Islet precursor cell (in vitro differentiated cells): ENCODE measurements at regions not wholly inside any gene's neighbourhood (a gene's known extent, or its start where the extent isn't known, plus 50 kb on each side); places are given as distances from the start of the nearest gene placed in this dataset.
"Not testable (repeated sequence)": the region's sequence is repeated elsewhere in the genome, so short reads cannot be mapped to it uniquely, and the experiment has no call there.

ENCODE experiments used
- DNase-seq: peaks from one replicate; pipeline ENCODE4 v3.0.0-alpha.2; 2018

DNA sequence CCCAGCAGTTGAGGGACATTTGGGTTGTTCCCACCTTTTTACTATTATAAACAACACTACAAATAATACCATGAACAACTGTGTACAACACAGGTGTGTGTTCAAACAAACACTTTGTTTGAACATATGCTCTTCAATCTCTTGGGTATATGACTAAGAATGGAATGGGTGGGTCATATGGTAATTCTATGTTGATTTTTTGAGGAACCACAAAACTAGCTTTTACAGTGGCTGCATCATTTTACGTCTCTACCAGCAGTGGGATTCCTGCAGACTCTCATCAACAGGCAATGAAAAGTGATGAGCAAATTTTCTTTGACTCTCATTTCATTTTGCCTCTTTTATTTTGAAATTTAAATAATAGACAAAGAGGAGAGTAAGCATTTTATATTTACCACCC, 116.9 kb upstream of the KLF14 start:
- DNase-seq, result no peak

DNA sequence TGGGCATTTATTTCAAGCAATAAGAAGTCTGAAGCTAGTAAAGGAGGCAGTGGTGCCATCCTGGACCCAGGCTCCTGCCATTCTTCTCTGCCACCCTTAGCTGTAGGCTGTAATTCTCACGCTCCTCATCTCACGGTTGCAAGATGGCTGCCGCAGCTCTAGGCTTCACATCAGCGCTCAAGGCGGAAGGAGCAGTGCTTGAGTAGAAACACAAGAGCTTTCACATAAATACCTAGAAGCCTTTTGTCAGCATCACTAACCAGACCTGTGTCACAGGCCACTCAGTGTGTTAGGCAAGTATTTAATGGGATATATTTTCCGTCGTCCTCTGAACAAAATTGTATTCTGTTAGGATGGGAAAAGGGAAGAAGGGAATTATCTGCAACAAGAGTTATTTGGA, 118.9 kb upstream of the KLF14 start:
- no peak for DNase-seq

DNA sequence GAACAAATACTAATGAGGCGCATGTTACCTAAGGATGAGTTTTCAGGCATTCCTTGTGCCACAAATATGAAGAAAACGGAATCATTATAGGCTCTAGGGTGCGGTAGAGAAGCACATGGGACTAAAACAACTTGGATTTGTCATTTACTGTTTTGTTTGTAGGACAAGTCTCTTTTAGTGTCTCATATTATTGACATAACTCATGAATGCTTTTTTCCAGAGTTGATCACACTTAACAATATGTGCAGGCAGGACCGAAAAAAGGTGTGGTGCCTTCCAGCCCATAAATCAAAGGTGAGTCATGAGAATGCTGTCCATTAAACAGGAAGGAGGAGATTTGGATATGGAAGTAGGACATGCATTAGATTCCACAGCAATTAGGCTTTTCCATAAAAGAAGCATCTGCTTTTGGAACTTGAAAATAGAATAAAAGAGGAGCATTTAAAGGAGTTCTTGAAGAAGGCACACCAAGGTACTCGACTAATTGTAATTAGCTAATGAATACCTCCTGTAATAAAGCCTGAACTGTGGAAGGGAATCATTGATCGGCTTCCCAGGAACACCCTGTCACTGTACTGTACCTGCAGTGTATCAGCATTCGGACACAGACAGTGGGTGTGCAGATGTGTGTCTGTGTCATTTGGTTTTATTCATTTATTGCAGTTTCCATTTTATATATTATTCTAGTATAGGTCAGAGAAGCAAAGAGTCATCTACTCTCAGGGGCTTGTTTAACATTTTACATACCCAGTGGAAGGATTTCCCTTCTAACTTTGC, 119.7 kb upstream of the KLF14 start:
- no peak for DNase-seq

- no peak for DNase-seq
Observed at GRCh38 chr7:130854481-130854880, 120.5 kb upstream of the KLF14 start.

DNA sequence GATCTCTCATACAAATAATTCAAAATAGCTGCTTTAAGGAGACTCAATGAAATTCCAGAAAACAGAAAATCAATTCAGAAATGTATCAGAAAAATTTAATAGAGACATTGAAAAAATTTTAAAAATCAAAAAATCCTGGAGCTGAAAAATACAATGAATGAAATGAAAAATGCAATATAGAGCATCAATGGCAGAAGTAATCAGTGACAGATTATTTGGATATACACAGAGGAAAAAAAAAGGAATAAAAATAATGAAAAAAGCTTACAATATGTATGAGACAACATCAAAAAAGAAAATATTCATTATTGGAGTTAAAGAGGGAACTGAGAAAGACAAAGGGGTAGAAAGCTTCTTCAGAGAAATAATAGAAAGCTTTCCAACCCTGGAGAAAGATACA, 122.9 kb upstream of the KLF14 start:
- DNase-seq, result no peak

DNA sequence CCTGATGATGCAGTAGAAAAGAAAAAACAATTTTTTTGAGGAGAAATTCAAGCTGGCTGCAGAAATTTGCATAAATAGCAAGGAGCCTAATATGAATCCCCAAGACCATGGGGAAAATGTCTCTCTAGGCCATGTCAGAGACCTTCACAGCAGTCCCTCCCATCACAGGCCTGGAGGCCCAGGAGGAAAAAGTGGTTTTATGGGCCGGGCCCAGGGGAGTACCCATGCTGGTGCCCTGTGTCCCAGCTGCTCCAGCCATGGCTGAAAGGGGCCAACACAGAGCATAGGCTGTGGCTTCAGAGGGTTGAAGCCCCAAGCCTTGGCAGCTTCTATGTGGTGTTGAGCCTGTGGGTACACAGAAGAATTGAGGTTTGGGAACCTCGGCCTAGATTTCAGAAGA, 126.8 kb upstream of the KLF14 start:
- not testable (repeated sequence) for DNase-seq

DNA sequence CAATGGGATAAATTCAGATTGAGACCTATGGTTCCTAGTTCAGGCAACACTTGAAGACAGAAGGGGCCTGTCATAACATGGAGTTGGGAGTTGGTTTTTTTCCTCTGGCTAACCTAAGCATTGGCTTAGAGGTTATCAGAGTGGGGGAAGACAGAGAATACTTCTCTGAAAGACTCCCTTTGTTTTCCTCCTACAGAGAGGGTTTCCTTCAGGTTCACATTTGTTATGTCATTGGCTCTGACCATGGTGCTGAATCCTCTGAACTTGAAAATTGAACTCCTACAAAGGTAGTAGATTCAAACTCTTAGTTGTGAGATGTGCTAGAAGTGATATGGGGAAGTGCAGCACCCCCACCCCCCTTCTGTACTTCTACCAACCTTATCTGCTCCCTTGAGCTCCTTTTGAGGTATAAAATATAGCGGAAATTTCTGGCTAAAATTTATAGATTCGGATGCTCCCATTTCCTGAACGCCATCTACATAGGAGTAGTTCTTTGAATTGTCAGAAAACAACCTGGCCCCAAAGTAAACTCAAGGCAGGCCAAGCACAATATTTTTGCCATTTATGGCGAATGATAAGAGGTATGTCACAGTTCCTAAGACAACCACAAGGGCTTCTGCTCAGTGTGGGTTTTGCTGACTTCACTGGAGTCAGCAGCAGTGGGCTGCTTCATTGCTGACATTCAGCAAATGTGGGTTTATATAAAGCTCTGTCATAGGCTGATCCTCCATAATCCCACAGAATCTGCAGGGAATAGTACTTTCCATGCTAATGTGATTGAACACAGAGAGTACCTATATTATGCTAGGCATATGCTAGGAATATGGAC, 131.6 kb upstream of the KLF14 start:
- no peak for DNase-seq

DNA sequence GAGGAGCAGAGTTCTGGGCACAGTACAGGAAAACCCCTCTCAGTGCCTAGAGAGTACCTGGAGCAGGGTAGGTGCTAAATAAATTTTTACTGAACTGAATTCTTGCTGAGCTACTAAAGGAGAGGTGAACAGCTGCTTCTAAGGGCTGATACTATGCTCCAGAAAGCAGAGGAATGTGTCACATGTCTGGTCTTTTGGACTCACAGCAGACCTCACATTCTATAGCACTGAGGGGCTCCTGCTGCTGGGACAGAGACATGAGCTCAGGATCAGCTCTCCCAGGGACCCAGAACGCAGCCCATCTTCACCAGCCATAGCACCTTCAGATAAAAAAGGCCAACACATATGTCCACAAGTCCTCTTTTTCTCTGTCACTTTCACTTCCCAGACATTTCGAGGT, 133.0 kb upstream of the KLF14 start:
- DNase-seq, result no peak

DNA sequence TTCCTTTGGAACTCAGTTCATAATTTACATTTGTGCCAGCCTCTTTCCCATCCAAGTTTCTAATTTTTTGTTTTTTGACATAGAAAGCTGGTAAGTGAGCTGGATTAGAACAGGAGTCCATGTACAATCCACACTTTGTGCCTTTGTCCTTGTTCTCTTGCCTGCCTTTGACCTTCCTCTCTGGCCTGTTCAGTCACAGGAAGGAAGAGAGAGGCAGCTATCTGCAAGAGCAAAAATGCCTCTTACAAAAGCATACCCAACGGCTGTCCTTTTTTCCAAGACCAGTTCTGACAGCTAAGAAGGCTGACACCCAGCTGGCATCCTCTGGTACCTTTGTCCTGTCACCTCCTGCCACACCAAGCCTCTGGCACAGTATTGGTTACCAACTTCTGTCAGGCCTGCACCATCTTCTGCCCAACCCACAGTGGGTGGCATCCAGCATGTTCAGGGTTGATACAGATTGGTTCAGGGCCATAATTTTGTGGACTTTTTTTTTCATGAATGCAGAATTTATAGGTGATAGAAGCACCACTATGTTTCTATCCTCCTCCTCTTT, 133.7 kb upstream of the KLF14 start:
- DNase-seq, result no peak

DNA sequence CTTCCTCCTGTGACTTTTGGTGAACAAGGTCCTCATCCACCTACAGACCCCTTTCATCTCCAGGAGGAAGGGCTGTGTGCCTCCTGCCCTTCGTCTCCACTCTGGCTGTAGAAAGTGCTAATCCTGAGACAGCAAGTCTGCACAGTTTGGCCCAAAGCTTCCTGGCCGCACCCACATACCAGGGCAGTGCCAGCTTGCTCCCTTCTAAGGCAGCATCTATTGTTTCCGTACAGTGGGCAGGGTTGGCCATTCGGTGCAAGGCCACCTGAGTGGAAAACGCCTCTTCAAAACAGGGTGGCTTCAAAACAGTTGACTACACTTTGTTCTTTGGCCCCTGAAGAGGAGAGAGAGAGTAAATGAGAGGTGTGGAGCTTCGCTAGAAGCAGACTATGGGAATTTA, 134.1 kb upstream of the KLF14 start:
- DNase-seq, result no peak

- DNase-seq, result no peak
Observed at GRCh38 chr7:130869918-130870317, 135.9 kb upstream of the KLF14 start.

GRCh38 chr7:130872341-130872740, 138.3 kb upstream of the KLF14 start:
- no peak for DNase-seq

DNA sequence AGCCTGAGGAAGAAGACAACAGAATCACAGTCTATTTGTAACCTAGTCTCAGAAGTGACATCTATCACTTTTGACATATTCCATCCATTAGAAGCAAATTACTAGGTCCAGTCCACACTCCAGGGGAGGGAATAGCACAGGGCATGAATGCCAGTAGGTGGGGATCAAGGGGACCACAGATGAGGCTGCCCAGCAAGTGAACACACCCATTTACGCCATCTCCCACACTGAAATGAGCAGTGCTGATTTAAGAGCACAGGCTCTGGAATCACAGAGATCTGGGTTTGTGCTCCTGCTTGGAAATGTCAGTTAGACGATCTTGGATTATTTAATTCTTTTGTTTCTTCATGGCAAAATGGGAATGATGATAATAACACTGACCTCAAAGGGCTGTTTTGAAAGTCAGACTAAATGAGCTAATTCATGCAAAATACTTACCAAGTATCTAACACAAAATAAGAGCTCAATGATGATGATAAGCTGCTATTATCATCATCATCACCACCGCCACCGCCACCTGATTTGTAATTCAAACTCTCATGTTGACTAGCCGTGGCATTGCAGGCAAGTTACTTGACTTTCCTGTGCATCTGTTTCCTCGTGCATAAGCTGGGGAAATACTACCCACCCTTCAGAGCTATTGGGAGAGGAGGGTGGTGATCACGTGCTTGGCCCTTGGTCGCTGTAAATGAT, 138.9 kb upstream of the KLF14 start:
- DNase-seq, result no peak

- DNase-seq, result no peak
Observed at GRCh38 chr7:130874071-130874915, 140.3 kb upstream of the KLF14 start.

GRCh38 chr7:130875265-130875741, 141.3 kb upstream of the KLF14 start:
- peak; percentile 86 for DNase-seq

GRCh38 chr7:130875901-130876300, 141.9 kb upstream of the KLF14 start:
- DNase-seq, result no peak

GRCh38 chr7:130877236-130877990, 143.4 kb upstream of the KLF14 start:
- no peak for DNase-seq

- DNase-seq, result no peak
Observed at GRCh38 chr7:130877991-130878305, 143.9 kb upstream of the KLF14 start.

DNA sequence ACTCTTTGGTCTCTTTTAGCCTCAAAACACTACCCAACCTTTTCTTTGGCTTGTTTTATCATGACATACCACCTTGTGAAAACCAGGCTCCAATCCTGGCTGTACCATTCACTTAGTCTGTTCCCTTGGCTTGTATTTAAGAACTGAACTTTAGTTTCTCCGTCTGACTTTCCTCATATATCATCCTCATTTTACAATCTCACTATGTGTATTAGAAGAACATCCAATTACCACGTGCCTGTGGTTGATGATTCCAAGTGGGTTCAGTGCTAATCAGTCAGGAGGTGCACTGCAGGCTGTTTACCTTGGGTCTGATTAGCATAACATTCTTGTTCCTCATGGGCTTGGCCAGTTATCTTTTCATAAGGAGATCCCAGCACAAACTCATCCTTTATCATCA, 144.8 kb upstream of the KLF14 start:
- no peak for DNase-seq

GRCh38 chr7:130879191-130879590, 145.2 kb upstream of the KLF14 start:
- no peak for DNase-seq

GRCh38 chr7:130880668-130881067, 146.7 kb upstream of the KLF14 start:
- DNase-seq, result no peak
